NCI-H2227 treated with DMSO at 0.1 percent for 48 hours (cell line): ENCODE measurements at regions not wholly inside any gene's neighbourhood (a gene's known extent, or its start where the extent isn't known, plus 50 kb on each side); places are given as distances from the start of the nearest gene placed in this dataset.

Experiments used
- DNase-seq: peaks from one replicate; lab custom pipeline; 2025; lab: John Stamatoyannopoulos, UW

DNA sequence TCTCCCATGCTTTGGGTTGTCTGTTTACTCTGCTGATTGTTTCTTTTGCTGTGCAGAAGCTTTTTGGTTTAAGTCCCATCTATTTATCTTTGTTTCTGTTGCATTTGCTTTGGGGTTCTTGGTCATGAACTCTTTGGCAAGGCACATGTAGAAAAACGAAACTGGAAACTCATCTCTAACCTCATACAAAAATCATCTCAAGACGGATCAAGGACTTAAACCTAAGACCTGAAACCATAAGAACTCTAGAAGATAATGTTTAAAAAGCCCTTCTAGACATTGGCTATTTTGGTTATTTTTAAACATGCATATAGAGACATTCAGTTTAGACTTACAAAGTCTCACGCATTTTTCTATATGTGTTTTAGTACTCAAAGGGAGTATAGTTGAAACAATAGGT, 1164.3 kb upstream of the GYPC start:
- no peak for DNase-seq

DNA sequence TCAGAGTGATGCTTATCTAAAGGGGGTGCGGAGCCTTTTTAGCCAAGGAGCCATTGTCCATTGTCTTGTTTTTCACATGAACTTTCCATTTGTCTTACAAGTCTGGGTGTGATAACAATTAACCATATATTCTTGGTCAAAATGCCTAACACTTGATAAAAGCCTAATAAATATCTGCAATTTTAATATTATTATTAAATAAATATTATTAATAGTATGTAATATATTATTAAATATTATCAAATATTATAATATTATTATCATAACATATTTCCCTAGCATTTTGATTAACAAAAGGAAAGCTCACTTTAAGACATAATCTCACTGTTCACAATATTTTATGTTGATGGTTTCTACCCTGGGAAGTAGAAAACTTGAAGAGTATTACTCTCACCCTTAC, 1143.6 kb upstream of the GYPC start:
- DNase-seq = no peak

DNA sequence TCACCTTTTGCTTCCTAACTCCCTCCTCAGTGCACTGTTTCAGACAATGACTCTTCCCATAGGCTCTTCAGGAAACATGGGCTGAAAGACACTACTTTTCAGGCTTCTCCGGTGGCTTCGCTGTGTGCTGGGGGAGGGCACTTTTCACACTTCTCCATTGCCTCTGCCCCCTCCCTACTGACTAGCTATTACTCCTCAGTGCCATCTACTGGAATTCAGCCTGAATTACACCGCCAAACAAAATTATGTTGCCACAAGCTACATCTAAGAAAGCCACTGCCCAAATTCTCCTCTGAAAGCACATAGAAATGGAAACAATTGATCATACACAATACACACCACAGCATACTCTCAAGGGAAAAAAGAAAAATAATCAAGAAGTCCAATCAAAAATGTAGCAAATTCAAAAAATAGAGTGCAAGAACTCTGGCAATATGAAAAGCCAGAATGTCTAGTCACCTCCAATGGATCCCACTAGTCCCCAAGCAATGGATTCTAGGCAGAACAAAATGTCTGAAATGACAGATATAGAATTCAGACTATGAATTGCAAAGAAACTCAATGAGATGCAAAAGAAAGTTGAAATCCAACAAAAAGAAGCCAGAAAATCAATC, 1139.4 kb upstream of the GYPC start:
- DNase-seq = no peak

DNA sequence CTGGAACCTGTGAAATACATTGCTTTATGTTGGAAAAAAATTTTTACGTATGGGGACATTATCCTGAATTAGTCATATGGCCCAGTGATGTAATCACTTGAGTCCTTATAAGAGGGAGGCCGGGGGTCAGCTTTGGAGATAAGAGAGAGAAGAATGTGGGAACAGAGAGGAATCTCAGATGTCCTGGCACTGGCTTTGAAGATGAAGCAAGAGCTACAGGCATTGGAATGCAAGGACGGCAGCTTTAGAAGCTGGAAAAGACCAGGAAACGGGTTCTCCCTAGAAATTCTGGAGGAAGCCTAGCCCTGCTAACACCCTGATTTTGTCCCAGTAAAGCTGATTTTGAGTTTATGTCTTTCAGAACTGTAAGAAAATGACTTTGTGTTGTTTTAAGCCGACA, 1129.9 kb upstream of the GYPC start:
- DNase-seq = no peak

DNA sequence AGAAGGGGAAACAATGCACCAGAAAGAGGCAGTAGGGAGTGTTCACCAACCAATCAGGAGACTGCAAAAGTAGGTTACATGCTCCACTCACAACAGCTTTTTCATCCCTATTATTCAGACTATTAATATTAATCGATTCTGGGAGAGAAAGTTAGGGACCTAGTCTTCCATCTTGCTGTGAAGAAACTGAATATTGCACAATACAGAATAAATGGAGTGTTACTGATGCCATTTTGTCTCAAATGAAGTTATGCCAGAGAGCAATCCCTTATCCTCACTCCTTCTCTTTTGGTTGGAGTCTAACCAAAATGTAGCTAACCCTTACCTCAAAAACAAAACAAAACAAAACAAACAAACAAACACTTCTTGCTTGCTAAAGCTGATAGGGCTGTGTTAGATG, 1120.9 kb upstream of the GYPC start:
- DNase-seq = no peak

DNA sequence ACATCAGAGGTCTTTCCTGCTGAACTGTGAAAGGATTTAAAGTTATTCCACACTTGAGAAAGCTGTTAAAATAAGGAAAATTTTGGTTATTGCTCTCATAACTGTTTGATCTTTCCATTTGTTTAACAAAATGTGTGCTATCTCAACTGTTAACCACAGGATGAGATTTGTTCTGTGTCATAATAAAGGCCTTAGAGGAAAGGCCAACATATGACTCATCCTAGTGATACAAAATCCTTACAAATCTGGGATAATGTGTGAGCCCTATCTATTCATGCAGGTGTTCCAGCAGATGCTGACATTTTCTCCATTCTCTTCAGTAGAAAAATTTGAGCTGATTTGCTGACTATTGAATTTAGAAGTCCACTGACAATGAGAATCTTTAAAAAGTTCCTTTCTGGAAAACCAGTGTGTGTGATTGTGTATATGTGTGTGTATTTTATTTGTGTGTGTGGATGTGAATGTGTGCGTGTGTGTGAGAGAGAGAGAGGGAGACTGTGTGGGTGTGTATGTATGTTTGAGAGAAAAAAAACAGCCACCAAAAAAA, 1111.9 kb upstream of the GYPC start:
- DNase-seq = no peak

DNA sequence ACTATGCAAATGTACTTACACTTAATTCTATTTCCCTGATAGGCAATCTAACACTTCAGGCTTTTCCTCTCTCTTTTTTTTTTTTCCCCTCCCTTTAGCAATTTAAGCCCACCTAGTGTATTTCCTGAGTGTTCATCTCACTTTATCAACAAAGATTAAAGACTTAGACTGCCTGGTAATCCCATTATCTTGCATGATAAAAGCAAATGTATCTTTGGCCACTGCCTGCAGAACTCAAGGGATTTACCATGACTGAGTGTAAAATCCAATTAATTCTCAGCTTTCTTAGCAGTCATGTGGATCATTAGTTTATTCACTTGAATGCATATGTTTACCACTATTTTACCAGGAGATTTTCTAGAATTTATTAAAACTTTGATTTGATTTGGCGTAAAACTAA, 1102.2 kb upstream of the GYPC start:
- DNase-seq = no peak

DNA sequence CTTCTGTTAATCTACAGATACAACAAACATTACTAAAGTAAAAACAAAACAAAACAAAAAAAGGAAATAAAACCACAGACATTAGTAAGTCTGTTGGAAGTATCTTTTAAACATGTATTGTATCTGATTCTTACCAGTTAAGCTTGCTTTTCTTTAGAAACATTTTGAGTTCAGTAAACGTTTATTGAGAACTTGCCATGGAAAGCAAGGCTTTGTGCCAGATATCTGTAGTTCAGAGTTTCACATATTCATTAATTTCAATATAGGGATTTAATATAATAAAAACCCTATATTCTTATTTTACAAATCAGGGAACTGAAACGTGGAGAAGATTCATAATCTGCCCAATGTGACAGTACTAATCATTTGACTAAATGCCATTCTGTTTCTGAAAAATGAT, 1101.0 kb upstream of the GYPC start:
- DNase-seq = no peak

DNA sequence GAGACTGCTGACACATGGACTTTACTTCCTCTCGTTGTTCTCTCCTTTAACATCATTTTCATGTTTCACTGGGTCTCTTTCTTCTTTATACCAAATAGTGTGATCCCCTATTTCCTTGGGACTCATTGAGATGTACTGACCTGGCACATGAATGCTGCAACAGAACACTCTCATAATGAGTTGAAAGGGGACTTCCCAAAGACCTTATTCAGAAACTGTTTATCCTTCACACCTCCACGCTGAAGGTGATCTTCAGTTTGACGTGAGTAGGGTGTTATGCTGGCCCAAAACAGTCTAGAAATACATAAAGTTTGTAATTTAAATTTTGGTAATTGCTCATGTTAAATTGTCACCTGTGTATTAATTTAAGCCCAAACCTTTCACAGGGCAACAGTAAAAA, 1096.8 kb upstream of the GYPC start:
- no peak for DNase-seq

DNA sequence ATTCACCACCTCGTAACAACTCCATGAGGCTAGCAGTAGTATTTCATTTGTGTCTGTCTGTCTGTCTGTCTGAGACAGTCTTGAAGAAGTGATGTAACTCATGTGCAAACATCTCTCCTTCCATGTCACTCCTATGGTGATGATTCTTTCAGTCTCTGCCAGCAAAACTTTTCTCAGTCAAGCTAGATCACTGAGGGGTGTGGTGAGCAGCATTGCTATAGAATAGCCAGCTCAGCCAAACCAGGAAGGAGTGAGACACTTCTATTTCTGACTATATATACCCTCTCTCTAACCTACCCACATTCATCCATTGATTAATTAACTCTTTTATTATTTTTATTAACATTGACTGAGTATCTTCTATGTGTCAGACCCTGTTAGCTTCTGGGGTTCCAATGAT, 1095.1 kb upstream of the GYPC start:
- DNase-seq = no peak

DNA sequence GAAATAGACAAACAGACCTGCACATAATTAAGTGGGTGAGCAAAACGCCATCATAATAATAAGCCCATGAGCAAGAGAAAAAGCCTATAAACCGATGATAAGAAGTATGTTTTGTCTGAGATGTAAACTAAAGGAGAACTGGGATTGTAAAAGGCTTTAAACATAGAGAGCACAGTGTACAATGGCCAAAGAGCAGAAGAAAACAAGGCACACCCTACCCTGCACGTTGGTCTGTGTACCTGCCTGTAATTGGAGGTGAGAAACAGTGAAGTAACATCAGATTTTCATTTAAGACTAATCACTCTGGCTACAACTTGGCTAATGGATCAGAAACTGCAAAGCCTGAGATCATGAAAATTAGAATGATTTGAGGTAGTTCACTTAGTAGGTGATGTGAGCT, 1094.7 kb upstream of the GYPC start:
- no peak for DNase-seq

DNA sequence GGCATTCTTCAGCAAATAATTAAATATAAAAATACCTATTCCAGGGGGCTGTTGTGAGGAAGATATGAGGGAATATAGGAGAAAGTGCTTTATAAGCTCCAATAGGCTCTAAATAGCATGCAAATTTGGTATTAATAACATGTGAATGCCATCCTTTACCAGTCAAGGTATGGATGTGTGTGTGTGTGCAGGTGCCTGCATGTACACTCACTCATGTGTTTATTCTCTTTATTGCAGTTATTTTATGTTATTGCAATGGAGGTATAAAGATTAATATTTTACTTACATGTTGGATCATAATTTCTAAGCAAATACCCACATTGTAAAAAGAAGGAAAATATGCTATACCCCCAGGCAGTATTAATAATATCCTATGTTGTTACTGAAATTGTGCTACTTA, 1093.0 kb upstream of the GYPC start:
- no peak for DNase-seq

DNA sequence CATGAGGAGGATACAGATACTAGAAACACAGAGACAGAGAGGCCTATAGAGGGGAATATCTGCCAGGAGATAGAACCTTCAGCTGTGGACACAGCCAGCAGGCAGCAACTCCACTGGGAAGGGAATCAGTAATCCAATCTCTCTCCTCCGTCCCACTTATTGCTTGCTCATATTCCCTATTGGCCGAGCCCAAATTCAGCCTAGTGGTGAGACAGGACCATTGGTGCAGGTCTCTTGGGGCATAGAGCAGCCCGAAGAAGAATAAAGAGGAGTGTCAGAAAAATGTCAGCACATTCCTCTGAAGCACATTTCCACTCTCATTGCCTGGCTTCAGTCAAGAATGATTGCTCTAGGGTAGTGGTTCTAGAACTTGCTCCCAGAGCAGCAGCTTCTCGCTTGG, 1091.5 kb upstream of the GYPC start:
- DNase-seq = no peak

DNA sequence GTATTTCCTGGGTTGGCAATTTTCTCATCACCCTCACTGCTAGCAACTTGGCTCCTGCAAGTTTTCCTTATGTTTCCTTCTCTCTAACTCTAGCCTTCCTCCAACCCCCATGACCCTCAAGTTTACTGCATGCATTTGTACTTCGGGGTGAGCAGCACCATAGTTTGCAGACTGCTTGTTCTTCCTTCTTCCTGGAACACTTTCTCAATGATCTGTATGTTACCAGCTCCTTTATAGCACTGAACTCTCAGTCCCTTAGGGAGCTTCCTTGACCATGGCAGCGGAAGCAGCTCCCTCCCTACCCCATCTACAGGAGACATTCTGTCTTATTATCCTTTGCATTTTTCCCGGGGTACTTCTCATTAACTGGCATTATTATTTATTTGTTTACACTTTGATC, 1089.5 kb upstream of the GYPC start:
- no peak for DNase-seq

DNA sequence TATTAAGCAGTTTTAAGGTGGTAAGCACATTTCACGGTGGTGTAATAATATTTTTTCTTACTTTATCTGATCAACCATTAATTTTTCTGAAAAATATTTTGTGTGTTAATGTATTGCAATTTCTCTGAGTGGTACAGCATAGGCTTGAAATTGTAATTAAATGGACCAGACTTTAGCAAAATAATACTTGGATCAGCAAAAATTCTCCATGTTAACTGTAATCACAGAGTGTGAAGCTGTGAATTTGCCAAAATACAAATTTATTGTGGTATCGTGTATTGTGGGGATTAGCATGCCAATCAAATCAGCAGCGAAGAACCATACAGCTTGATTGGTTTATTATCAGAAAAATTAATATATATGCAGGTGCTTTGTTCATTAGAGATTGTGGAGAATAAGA, 1088.9 kb upstream of the GYPC start:
- DNase-seq = no peak

DNA sequence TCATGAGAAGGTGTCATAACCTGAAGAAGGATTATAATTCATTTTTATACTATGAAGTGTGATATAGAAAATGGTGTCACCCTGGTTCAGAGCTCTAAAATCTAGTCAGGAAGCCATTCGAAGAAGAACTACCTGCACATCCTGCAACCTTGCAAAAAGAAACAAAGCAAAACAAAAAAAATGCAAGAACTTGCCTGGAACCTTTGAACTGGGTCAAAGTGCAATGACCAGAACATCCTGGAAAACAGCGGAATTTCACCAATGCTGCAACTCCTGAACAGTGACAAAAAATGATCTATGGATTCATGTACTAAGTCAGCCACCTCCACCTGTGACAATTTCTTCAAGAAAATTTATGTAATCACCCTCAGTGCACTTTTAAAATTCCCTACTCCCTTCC, 1083.3 kb upstream of the GYPC start:
- no peak for DNase-seq

DNA sequence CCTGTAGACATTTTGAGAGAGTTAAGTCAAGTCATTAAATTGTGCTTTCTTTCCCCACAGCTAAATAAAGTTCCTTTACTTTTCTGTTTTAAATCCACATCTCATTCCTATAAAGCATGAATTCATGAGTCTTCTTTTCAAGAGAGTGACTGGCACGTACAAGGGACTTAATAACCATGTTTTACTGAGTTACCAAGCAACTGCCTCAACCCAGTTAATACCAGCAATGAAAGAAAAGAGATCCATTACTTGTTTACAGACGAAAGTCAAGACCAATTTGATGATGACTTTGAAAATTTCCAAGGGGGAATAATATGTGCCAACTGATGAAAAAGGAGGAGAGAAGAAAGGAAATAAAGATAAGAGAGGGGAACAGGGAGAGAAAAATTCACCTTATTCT, 1082.5 kb upstream of the GYPC start:
- DNase-seq = peak; percentile 11

DNA sequence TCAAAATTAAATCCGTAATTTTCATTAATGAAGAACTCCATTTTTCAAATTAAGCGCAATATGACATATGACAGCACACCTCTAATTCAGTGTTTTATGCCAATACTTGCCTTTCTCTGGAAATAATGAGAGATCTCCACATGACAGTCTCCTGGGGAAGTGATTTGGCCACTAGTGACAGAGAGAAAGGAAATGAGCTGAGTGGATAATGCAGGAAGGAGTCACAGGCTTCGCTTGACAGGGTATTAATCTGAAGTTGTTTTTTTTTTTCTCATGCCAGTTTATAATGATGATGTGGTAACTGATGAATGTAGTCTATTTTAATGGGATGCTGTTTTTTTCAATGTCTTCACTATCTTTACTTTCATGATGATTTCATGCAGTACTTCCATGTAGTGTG, 1079.4 kb upstream of the GYPC start:
- DNase-seq = no peak

DNA sequence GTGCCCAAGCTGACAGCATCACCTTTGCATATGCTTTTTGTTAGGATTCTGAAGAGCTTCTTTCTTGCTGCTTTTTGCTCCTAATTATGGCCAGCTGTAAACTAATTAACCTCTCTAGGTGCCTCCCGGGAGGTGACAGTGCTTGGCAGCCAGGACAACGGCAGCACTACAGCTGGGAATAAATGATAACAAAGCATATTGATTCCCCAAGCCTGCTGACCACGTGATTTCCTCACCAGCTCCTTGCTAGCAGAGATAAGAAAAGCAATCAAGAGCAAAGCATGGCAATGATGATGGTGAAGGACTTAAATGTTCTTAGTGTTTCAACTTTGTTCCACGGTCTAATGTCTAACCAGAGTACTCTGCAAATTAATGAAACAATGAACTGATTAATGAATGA, 1074.4 kb upstream of the GYPC start:
- no peak for DNase-seq

DNA sequence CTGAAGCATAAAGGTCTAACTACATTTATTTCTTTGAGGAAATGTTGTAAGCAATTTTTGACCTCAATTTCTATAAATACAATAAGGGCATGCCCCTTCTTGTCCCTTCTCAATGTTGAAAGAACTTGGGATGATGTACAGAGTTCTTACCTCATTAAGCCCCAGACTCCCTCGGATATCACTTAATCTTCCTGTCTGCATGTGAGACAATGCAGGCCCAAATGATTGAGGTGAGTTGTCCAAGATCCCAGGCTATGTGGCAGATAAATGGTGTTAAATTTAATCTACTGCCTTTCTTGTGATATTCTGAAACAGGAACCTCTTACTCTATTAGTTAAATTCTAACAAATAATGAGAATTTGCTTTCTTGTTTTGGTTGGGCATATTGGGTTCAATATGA, 1073.4 kb upstream of the GYPC start:
- no peak for DNase-seq

DNA sequence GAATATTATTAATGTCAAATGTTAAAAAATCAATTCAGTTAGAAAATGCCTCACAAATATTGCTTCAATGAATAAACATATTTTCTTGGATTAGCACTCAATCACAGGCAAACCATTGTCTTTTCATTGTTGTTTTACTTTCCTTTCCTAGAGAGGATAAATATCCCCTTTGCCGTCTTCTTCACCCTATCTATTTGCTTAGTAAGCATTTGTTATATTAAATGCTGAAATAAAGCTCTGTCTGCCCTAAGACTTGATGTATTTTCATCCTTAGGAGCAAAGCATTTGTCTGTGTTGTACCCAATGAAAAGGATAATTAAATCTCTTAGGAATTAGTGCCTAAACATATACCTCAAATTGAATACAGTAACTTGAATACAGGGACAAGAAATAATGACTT, 1071.2 kb upstream of the GYPC start:
- DNase-seq = no peak

DNA sequence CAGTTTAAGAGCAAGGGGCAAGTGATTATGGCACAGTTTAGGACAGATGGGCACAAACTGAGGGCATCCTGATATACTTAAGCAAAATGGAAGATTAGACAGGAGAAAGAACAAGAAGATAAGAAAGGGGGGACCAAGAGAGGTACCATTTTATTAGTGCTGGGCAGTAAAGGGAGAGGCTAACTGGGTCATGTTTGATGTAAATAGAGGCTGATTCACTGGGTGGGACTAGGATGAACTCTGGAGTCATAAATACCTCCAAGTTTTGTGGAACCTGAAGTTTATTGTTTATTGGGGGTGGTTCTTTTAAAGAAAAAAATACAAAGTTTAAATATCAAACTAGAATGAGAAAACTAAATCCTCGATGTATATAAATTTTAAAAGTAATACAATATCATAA, 1067.2 kb upstream of the GYPC start:
- DNase-seq = no peak

DNA sequence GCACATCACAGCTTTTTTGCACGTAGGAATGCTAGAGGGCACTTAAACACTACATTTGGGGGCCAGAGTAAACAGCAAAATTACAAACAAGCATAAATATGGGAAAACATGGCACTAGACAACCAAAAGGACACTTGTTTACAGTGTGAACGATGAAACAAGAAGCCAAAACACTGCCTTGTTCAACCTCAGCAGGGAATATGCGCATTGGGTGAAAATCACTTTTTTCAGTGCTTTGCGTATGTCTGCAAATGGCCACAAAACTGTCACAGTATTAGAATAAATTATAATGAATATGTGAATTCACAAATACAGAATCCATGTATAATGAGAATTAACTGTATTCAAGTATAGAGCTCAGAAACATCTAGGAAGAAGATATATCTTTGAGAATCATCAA, 1064.0 kb upstream of the GYPC start:
- no peak for DNase-seq

DNA sequence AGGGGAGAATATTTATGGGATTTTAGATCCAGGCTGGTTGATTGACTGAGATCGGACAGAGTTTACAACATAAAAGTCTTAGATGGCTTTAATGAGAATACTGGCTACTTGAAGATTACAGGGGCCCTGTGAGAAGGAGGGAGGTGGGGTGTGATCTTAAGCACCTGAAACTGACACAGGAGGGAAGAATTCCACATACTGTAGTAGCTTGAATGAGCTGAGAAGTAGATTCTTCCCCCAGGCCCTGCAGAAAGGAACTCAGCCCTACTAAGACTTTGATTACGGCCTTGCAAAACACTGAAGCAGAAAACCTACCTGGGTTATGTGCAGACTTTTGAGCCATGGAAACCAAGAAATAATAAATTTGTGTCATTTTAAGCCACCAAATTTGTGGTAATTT, 1062.9 kb upstream of the GYPC start:
- no peak for DNase-seq

DNA sequence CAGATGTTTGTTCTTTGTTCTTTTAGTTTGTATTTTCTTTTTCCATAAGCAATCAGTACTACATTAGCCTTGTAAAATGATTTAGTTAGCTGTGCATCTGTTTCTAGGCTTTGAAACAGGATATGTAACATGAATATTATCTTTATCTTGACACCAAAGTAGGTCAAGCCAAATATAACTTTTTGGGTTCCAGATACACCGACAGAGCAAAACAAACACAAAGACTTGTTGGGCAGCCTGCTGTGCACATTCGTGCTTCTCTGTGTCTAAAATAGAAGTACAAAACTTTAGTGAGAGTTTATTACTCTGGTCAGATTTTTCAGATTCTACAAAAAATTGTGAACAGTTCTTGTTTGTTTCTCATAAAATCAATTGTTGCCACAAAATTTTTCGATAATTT, 1059.3 kb upstream of the GYPC start:
- no peak for DNase-seq
